ENCODE measurements at regions not wholly inside any gene's neighbourhood (a gene's known extent, or its start where the extent isn't known, plus 50 kb on each side); places are given as distances from the start of the nearest gene placed in this dataset.

GRCh38 chr2:126038861-126039260 lies 617.1 kb upstream of the GYPC start:
- Histone ChIP-seq H3K9me3 (ENCODE audit: control insufficient read depth in 4 of 4, low read length in 3 of 4) (no peaks in the 10 kb centered on the region), H3K4me3 (ENCODE audit: low read depth in 1 of 3, low read length in 3 of 3) (no peak overlapping the region), H3K27ac (ENCODE audit: low read depth in 1 of 2, low read length in 2 of 2) (no peak overlapping the region), H3K9ac (ENCODE audit: low read depth in 1 of 2, low read length in 2 of 2) (no peak overlapping the region), H3K36me3 (ENCODE audit: control insufficient read depth in 4 of 4, insufficient read depth in 3 of 4, low read depth in 1 of 4, low read length in 3 of 4) (no peaks in the 10 kb centered on the region), H3K27me3 (ENCODE audit: control insufficient read depth in 4 of 4, insufficient read depth in 4 of 4, low read length in 3 of 4) (no peaks in the 10 kb centered on the region), H3K4me1 (ENCODE audit: control insufficient read depth in 4 of 4, insufficient read depth in 4 of 4, low read length in 3 of 4) (peaks cover 0 to 4% (median 0%) of the 10 kb centered on the region in 4 donors)
- WGBS, result 70% methylated on average over 2 of the region's 2 CpGs
- TF ChIP-seq CTCF (IDR thresholded peaks at IDR 0.05; ENCODE audit: low read depth, low read length, missing input control) (no peak), ATF3 (IDR thresholded peaks at IDR 0.05) (no peak), HNF4A (conservative IDR thresholded peaks at IDR 0.05) (no peak), RXRA (IDR thresholded peaks at IDR 0.05) (no peak), GABPA (IDR thresholded peaks at IDR 0.05 in 1 of 2, conservative IDR thresholded peaks at IDR 0.05 in 1 of 2) (no peak), FOXA2 (IDR thresholded peaks at IDR 0.05) (no peak), MAX (IDR thresholded peaks at IDR 0.05) (no peak), YY1 (IDR thresholded peaks at IDR 0.05) (no peak), SP1 (IDR thresholded peaks at IDR 0.05) (no peak), FOXA1 (IDR thresholded peaks at IDR 0.05) (no peak), RAD21 (IDR thresholded peaks at IDR 0.05) (no peak), TAF1 (conservative IDR thresholded peaks at IDR 0.05) (no peak), REST (IDR thresholded peaks at IDR 0.05) (no peak), NR2F2 (IDR thresholded peaks at IDR 0.05) (no peak), JUND (IDR thresholded peaks at IDR 0.05) (no peak), EGR1 (IDR thresholded peaks at IDR 0.05; ENCODE audit: low read depth in 2 of 2) (no peak), HNF4G (IDR thresholded peaks at IDR 0.05) (no peak)
- DNase-seq (ENCODE audit: low spot score), result no peak

- Histone ChIP-seq H3K9me3 (ENCODE audit: control insufficient read depth in 4 of 4, low read length in 3 of 4) (no peaks in the 10 kb centered on the region), H3K27me3 (ENCODE audit: control insufficient read depth in 4 of 4, insufficient read depth in 4 of 4, low read length in 3 of 4) (no peaks in the 10 kb centered on the region), H3K4me1 (ENCODE audit: control insufficient read depth in 4 of 4, insufficient read depth in 4 of 4, low read length in 3 of 4) (peaks cover 0 to 4% (median 0%) of the 10 kb centered on the region in 4 donors), H3K36me3 (ENCODE audit: control insufficient read depth in 4 of 4, insufficient read depth in 3 of 4, low read depth in 1 of 4, low read length in 3 of 4) (no peaks in the 10 kb centered on the region), H3K27ac (ENCODE audit: low read depth in 1 of 2, low read length in 2 of 2) (no peak overlapping the region), H3K4me3 (ENCODE audit: low read depth in 1 of 3, low read length in 3 of 3) (no peak overlapping the region), H3K9ac (ENCODE audit: low read depth in 1 of 2, low read length in 2 of 2) (no peak overlapping the region)
- DNase-seq (ENCODE audit: low spot score), result no peak
- WGBS, result 46% methylated on average over 3 of the region's 3 CpGs
- peak; percentile 17 for TF ChIP-seq HNF4G (IDR thresholded peaks at IDR 0.05)
- TF ChIP-seq ATF3 (IDR thresholded peaks at IDR 0.05), result no peak
- peak; percentile 92 for TF ChIP-seq FOXA2 (IDR thresholded peaks at IDR 0.05)
- TF ChIP-seq HNF4A (conservative IDR thresholded peaks at IDR 0.05), result peak; percentile 71 to 77
- TF ChIP-seq ZBTB33 (IDR thresholded peaks at IDR 0.05), result peak; percentile 29
- peak; percentile 6 to 26 for TF ChIP-seq RAD21 (IDR thresholded peaks at IDR 0.05)
- TF ChIP-seq SP1 (IDR thresholded peaks at IDR 0.05), result peak; percentile 61
- no peak for TF ChIP-seq MAX (IDR thresholded peaks at IDR 0.05)
- TF ChIP-seq FOXA1 (IDR thresholded peaks at IDR 0.05), result peak; percentile 78
- TF ChIP-seq RXRA (IDR thresholded peaks at IDR 0.05), result peak; percentile 44 to 76
- TF ChIP-seq NR2F2 (IDR thresholded peaks at IDR 0.05), result no peak
Observed at GRCh38 chr2:126041391-126042047, 614.4 kb upstream of the GYPC start.
